ENCODE measurements at regions not wholly inside any gene's neighbourhood (a gene's known extent, or its start where the extent isn't known, plus 50 kb on each side); places are given as distances from the start of the nearest gene placed in this dataset.

- TF ChIP-seq CTCF (conservative IDR thresholded peaks at IDR 0.05) (no peak), EZH2 (IDR thresholded peaks at IDR 0.05; ENCODE audit: low read depth) (no peak)
Observed at GRCh38 chr9:73239570-73240265, 88.1 kb downstream of the ANXA1 start.

Measured in PC-9 (cell line).